HG02885 (cell line): ENCODE measurements at regions not wholly inside any gene's neighbourhood (a gene's known extent, or its start where the extent isn't known, plus 50 kb on each side); places are given as distances from the start of the nearest gene placed in this dataset.
"Not testable (repeated sequence)": the region's sequence is repeated elsewhere in the genome, so short reads cannot be mapped to it uniquely, and the experiment has no call there.

ENCODE experiments used
- ATAC-seq: cut with Tn5 transposase; IDR thresholded peaks from one replicate; pipeline ENCODE4 v1.9.1; 2021; ENCODE audit warnings: mild to moderate bottlenecking; ENCODE audit not compliant: unreplicated experiment, poor library complexity

GRCh38 chr5:125412561-125413495 lies 666.4 kb upstream of the ZNF608 start:
- no peak for ATAC-seq

- no peak for ATAC-seq
These were observed 667.2 kb upstream of the ZNF608 start for GRCh38 chr5:125413496-125414274.

- ATAC-seq = no peak
These were observed 668.7 kb upstream of the ZNF608 start for GRCh38 chr5:125415126-125415525.

- ATAC-seq = no peak
These were observed 669.6 kb upstream of the ZNF608 start for GRCh38 chr5:125416055-125416454.

- no peak for ATAC-seq
These were observed 674.6 kb upstream of the ZNF608 start for GRCh38 chr5:125421006-125421405.

- ATAC-seq = no peak
These were observed 675.9 kb upstream of the ZNF608 start for GRCh38 chr5:125422342-125422741.

GRCh38 chr5:125424402-125425141 lies 678.1 kb upstream of the ZNF608 start:
- no peak for ATAC-seq

- no peak for ATAC-seq
These were observed 683.1 kb upstream of the ZNF608 start for GRCh38 chr5:125429498-125429897.

- ATAC-seq = no peak
These were observed 687.0 kb upstream of the ZNF608 start for GRCh38 chr5:125433457-125433856.

GRCh38 chr5:125439243-125439642 lies 692.8 kb upstream of the ZNF608 start:
- no peak for ATAC-seq

- ATAC-seq = no peak
These were observed 694.5 kb upstream of the ZNF608 start for GRCh38 chr5:125440905-125441304.

GRCh38 chr5:125446986-125447385 lies 700.5 kb upstream of the ZNF608 start:
- no peak for ATAC-seq

- ATAC-seq = no peak
These were observed 704.3 kb upstream of the ZNF608 start for GRCh38 chr5:125450771-125451170.

GRCh38 chr5:125451622-125452021 lies 705.2 kb upstream of the ZNF608 start:
- ATAC-seq = no peak

- no peak for ATAC-seq
These were observed 706.6 kb upstream of the ZNF608 start for GRCh38 chr5:125452991-125453390.

GRCh38 chr5:125455041-125455440 lies 708.6 kb upstream of the ZNF608 start:
- no peak for ATAC-seq

- not testable (repeated sequence) for ATAC-seq
These were observed 709.6 kb upstream of the ZNF608 start for GRCh38 chr5:125456005-125456404.

- no peak for ATAC-seq
These were observed 711.2 kb upstream of the ZNF608 start for GRCh38 chr5:125457617-125458016.

GRCh38 chr5:125458949-125459348 lies 712.5 kb upstream of the ZNF608 start:
- not testable (repeated sequence) for ATAC-seq

- ATAC-seq = no peak
These were observed 715.2 kb upstream of the ZNF608 start for GRCh38 chr5:125461641-125462072.
